ENCODE measurements at regions not wholly inside any gene's neighbourhood (a gene's known extent, or its start where the extent isn't known, plus 50 kb on each side); places are given as distances from the start of the nearest gene placed in this dataset.

DNA sequence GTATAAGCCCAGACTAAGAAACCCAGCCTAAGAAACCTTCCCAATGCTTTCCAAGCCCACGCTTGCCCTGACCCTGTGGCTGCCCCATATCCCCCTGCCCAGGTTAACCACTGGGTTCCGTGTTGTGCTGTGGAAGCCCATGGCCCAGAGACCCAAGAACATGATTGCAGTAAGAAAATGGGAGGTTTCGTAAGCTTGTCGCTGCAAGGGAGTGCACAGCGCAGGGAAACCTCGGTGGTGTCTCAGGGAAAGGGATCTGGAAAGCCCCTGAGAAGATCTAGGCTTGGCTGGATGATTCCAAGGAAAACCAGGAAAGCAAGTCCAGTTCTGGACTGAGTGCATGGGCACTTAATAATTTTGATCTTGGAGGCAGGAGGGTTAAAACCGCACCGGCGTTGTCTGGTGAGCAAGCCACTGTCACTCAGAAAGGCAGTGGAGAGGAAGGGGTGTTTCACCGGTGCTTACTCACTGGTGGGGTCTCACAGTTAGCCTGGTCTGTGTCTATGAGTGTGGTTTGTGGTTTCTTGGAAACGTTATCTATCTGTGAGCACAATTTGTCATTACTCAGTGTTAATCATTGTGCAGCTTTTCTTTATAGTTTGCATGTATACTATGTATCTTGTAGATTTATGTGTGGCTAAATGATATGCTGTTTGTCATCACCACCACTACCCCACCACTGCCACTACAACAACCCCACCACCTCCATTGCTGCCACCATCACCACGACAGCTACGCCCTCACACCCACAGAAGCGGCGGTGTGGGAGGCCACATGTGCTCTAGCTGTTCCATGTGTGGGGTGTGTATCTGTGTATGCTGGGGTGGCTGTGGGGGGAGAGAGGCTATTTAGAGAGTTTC, 53.3 kb upstream of the PRDM11 start:
- no peaks in the 10 kb centered on the region for H3K27me3 ChIP-seq (ENCODE audit: insufficient read depth, low read length, poor library complexity)
- TF ChIP-seq EZH2 (IDR thresholded peaks at IDR 0.05; ENCODE audit: borderline replicate concordance, low read depth, low read length, severe bottlenecking), result no peak
- TF ChIP-seq, protein P1, sequence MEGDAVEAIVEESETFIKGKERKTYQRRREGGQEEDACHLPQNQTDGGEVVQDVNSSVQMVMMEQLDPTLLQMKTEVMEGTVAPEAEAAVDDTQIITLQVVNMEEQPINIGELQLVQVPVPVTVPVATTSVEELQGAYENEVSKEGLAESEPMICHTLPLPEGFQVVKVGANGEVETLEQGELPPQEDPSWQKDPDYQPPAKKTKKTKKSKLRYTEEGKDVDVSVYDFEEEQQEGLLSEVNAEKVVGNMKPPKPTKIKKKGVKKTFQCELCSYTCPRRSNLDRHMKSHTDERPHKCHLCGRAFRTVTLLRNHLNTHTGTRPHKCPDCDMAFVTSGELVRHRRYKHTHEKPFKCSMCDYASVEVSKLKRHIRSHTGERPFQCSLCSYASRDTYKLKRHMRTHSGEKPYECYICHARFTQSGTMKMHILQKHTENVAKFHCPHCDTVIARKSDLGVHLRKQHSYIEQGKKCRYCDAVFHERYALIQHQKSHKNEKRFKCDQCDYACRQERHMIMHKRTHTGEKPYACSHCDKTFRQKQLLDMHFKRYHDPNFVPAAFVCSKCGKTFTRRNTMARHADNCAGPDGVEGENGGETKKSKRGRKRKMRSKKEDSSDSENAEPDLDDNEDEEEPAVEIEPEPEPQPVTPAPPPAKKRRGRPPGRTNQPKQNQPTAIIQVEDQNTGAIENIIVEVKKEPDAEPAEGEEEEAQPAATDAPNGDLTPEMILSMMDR (IDR thresholded peaks at IDR 0.05; ENCODE audit: borderline replicate concordance, extremely low read depth, low read length, poor library complexity, severe bottlenecking), result no peak
- H3K4me1 ChIP-seq (ENCODE audit: insufficient read depth, low read length), result peaks cover 30% of the 10 kb centered on the region
- H3K36me3 ChIP-seq (ENCODE audit: insufficient read depth, low read length), result no peaks in the 10 kb centered on the region
- H3K4me2 ChIP-seq (ENCODE audit: insufficient read depth, low read length), result peak overlapping the region; percentile 28; the same call in 1 of the 2 replicates
- H3K4me3 ChIP-seq (ENCODE audit: low read depth in 1 of 2, low read length in 2 of 2), result no peak overlapping the region
- H3K27ac ChIP-seq (ENCODE audit: low read length), result peak overlapping the region; percentile 53
- DNase-seq, result peak; percentile 70
- peak; percentile 84 for ATAC-seq (ENCODE audit: insufficient read depth, low read depth)
- H2AFZ ChIP-seq (ENCODE audit: low read depth, low read length), result no peak overlapping the region
- no peaks in the 10 kb centered on the region for H3K79me2 ChIP-seq (ENCODE audit: insufficient read depth, low read length)
- peaks cover 6% of the 10 kb centered on the region; the same call in 1 of the 2 replicates for H4K20me1 ChIP-seq (ENCODE audit: insufficient read depth, low read length)
- no peaks in the 10 kb centered on the region for H3K9me3 ChIP-seq (ENCODE audit: insufficient read depth, low read length, severe bottlenecking)
- H3K9ac ChIP-seq (ENCODE audit: low read depth, low read length), result no peak overlapping the region

DNA sequence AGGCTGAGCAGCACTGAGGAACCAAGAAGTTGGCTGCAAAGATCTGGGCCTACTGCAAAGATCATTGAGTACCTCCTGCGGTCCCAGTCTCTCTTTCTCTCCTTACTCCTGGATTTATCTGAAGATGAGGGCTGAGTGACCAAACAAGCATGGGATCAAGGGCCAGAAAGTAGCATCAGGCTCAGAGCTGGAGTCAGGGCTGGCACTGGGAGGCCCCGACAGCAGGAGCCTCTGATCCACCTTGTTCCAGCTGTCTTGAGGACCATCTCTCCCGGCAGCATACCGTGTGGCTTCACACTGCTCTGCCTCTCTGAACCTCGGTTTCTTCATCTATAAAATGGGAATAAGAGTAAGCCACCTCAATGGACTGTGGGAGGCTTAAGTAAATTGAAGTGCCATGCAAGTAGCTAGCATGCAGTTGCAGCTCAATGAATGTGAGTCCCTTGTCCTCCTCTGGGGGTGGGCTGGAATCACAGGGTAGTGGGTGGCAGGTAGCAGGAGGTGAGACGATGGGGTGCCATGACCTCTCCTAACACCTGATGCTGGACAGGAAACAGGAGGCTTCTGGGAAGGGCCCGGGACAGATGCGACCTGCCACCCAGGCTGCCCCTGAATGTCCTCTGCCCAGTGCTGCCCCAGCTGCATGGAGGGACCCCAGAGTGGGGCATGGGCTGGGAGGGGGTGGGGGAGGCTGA, 52.5 kb upstream of the PRDM11 start:
- Histone ChIP-seq H3K9ac (ENCODE audit: low read depth, low read length) (no peak overlapping the region), H3K9me3 (ENCODE audit: insufficient read depth, low read length, severe bottlenecking) (no peaks in the 10 kb centered on the region), H2AFZ (ENCODE audit: low read depth, low read length) (no peak overlapping the region), H3K4me3 (ENCODE audit: low read depth in 1 of 2, low read length in 2 of 2) (no peak overlapping the region; a peak in 1 of 4 replicates), H4K20me1 (ENCODE audit: insufficient read depth, low read length) (peaks cover 6% of the 10 kb centered on the region; the same call in 1 of the 2 replicates), H3K27me3 (ENCODE audit: insufficient read depth, low read length, poor library complexity) (no peaks in the 10 kb centered on the region), H3K27ac (ENCODE audit: low read length) (peak overlapping the region; percentile 53), H3K36me3 (ENCODE audit: insufficient read depth, low read length) (no peaks in the 10 kb centered on the region), H3K4me1 (ENCODE audit: insufficient read depth, low read length) (peaks cover 30% of the 10 kb centered on the region), H3K4me2 (ENCODE audit: insufficient read depth, low read length) (peak overlapping the region; percentile 28; the same call in 1 of the 2 replicates), H3K79me2 (ENCODE audit: insufficient read depth, low read length) (no peaks in the 10 kb centered on the region)
- DNase-seq (no peak), ATAC-seq (ENCODE audit: insufficient read depth, low read depth) (peak; percentile 11; the same call in 1 of the 3 replicates)
- TF ChIP-seq EZH2 (IDR thresholded peaks at IDR 0.05; ENCODE audit: borderline replicate concordance, low read depth, low read length, severe bottlenecking), result no peak
- TF ChIP-seq, protein P1 (IDR thresholded peaks at IDR 0.05; ENCODE audit: borderline replicate concordance, extremely low read depth, low read length, poor library complexity, severe bottlenecking), result no peak

DNA sequence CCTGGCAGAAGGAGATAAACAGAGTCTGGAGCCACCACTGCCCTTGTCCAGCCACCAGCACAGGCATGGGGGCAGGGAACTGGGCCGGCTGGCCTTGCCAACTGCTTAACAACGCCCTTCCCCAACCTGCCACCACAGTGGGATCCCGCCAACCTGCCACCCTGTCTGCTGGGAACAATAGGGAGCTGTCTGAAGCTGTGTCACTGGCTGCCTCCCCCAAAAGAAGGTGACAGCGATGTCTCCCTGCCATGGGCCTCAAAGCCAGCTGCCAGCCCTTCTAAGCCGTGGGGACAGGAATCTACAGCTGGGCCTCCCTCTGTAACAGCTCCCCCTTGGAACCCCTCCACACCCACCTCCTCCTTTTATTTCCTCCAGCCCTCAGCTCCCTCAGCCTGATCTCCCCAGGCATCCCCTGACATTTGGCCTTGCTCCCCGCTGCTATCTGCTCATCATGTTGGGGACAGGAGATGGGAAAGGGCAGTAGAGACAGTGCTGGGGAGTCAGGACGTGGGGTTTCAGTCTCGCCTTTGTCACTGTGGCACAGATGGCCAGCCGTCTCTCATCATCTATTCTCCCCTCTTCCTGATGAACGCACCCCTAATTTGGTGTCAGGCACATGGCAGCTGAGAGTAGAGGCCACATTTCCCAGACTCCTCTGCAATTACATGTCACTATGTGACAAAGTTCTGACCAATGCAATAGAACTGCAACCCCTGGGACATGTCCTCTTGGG, 51.3 kb upstream of the PRDM11 start:
- Histone ChIP-seq H3K4me3 (ENCODE audit: low read depth in 1 of 2, low read length in 2 of 2) (no peak overlapping the region), H3K79me2 (ENCODE audit: insufficient read depth, low read length) (no peaks in the 10 kb centered on the region), H3K9me3 (ENCODE audit: insufficient read depth, low read length, severe bottlenecking) (no peaks in the 10 kb centered on the region), H4K20me1 (ENCODE audit: insufficient read depth, low read length) (peaks cover 6% of the 10 kb centered on the region; the same call in 1 of the 2 replicates), H3K4me2 (ENCODE audit: insufficient read depth, low read length) (no peak overlapping the region), H3K27me3 (ENCODE audit: insufficient read depth, low read length, poor library complexity) (no peaks in the 10 kb centered on the region), H3K9ac (ENCODE audit: low read depth, low read length) (no peak overlapping the region), H3K27ac (ENCODE audit: low read length) (no peak overlapping the region), H3K36me3 (ENCODE audit: insufficient read depth, low read length) (no peaks in the 10 kb centered on the region), H2AFZ (ENCODE audit: low read depth, low read length) (no peak overlapping the region), H3K4me1 (ENCODE audit: insufficient read depth, low read length) (peaks cover 30% of the 10 kb centered on the region)
- no peak for ATAC-seq (ENCODE audit: insufficient read depth, low read depth)
- DNase-seq, result peak; percentile 2
- TF ChIP-seq EZH2 (IDR thresholded peaks at IDR 0.05; ENCODE audit: borderline replicate concordance, low read depth, low read length, severe bottlenecking), result no peak
- TF ChIP-seq, protein P1 (IDR thresholded peaks at IDR 0.05; ENCODE audit: borderline replicate concordance, extremely low read depth, low read length, poor library complexity, severe bottlenecking), result no peak

Data from DND-41 (cell line).